ENCODE measurements at regions not wholly inside any gene's neighbourhood (a gene's known extent, or its start where the extent isn't known, plus 50 kb on each side); places are given as distances from the start of the nearest gene placed in this dataset.

GRCh38 chr5:143946837-143947236 is 134.9 kb downstream of the HMHB1 start:
- Histone ChIP-seq H3K27ac (ENCODE audit: low read length) (no peak overlapping the region), H3K9me3 (ENCODE audit: control insufficient read depth in 2 of 2, low read length in 2 of 2) (no peaks in the 10 kb centered on the region), H3K4me1 (ENCODE audit: control insufficient read depth, insufficient read depth, low read length) (no peaks in the 10 kb centered on the region), H3K27me3 (ENCODE audit: control insufficient read depth in 1 of 2, insufficient read depth in 2 of 2, low read length in 2 of 2) (no peaks in the 10 kb centered on the region), H3K4me3 (ENCODE audit: low read length in 2 of 2) (no peak overlapping the region), H3K36me3 (ENCODE audit: control insufficient read depth in 2 of 2, insufficient read depth in 2 of 2, low read length in 2 of 2) (no peaks in the 10 kb centered on the region), H3K9ac (ENCODE audit: low read length in 2 of 2) (no peak overlapping the region)

- Histone ChIP-seq H3K36me3 (ENCODE audit: control insufficient read depth in 2 of 2, insufficient read depth in 2 of 2, low read length in 2 of 2) (no peaks in the 10 kb centered on the region), H3K27me3 (ENCODE audit: control insufficient read depth in 1 of 2, insufficient read depth in 2 of 2, low read length in 2 of 2) (no peaks in the 10 kb centered on the region), H3K9ac (ENCODE audit: low read length in 2 of 2) (no peak overlapping the region), H3K4me1 (ENCODE audit: control insufficient read depth, insufficient read depth, low read length) (no peaks in the 10 kb centered on the region), H3K9me3 (ENCODE audit: control insufficient read depth in 2 of 2, low read length in 2 of 2) (no peaks in the 10 kb centered on the region), H3K4me3 (ENCODE audit: low read length in 2 of 2) (no peak overlapping the region), H3K27ac (ENCODE audit: low read length) (no peak overlapping the region)
Observed at GRCh38 chr5:143947313-143947712, 135.4 kb downstream of the HMHB1 start.

GRCh38 chr5:143952809-143953208 is 140.8 kb downstream of the HMHB1 start:
- no peak overlapping the region for H3K4me3 ChIP-seq (ENCODE audit: low read length in 2 of 2)
- H3K36me3 ChIP-seq (ENCODE audit: control insufficient read depth in 2 of 2, insufficient read depth in 2 of 2, low read length in 2 of 2): no peaks in the 10 kb centered on the region
- no peak overlapping the region for H3K9ac ChIP-seq (ENCODE audit: low read length in 2 of 2)
- no peaks in the 10 kb centered on the region for H3K27me3 ChIP-seq (ENCODE audit: control insufficient read depth in 1 of 2, insufficient read depth in 2 of 2, low read length in 2 of 2)
- H3K4me1 ChIP-seq (ENCODE audit: control insufficient read depth, insufficient read depth, low read length): no peaks in the 10 kb centered on the region
- no peak overlapping the region for H3K27ac ChIP-seq (ENCODE audit: low read length)
- H3K9me3 ChIP-seq (ENCODE audit: control insufficient read depth in 2 of 2, low read length in 2 of 2): no peaks in the 10 kb centered on the region

GRCh38 chr5:143953851-143954250 is 141.9 kb downstream of the HMHB1 start:
- Histone ChIP-seq H3K4me1 (ENCODE audit: control insufficient read depth, insufficient read depth, low read length) (no peaks in the 10 kb centered on the region), H3K9me3 (ENCODE audit: control insufficient read depth in 2 of 2, low read length in 2 of 2) (no peaks in the 10 kb centered on the region), H3K9ac (ENCODE audit: low read length in 2 of 2) (no peak overlapping the region), H3K27ac (ENCODE audit: low read length) (no peak overlapping the region), H3K4me3 (ENCODE audit: low read length in 2 of 2) (no peak overlapping the region), H3K27me3 (ENCODE audit: control insufficient read depth in 1 of 2, insufficient read depth in 2 of 2, low read length in 2 of 2) (no peaks in the 10 kb centered on the region), H3K36me3 (ENCODE audit: control insufficient read depth in 2 of 2, insufficient read depth in 2 of 2, low read length in 2 of 2) (no peaks in the 10 kb centered on the region)

GRCh38 chr5:143955141-143955540 is 143.2 kb downstream of the HMHB1 start:
- no peaks in the 10 kb centered on the region for H3K4me1 ChIP-seq (ENCODE audit: control insufficient read depth, insufficient read depth, low read length)
- no peaks in the 10 kb centered on the region for H3K9me3 ChIP-seq (ENCODE audit: control insufficient read depth in 2 of 2, low read length in 2 of 2)
- H3K27me3 ChIP-seq (ENCODE audit: control insufficient read depth in 1 of 2, insufficient read depth in 2 of 2, low read length in 2 of 2): no peaks in the 10 kb centered on the region
- no peak overlapping the region for H3K9ac ChIP-seq (ENCODE audit: low read length in 2 of 2)
- no peak overlapping the region for H3K4me3 ChIP-seq (ENCODE audit: low read length in 2 of 2)
- H3K27ac ChIP-seq (ENCODE audit: low read length): no peak overlapping the region
- H3K36me3 ChIP-seq (ENCODE audit: control insufficient read depth in 2 of 2, insufficient read depth in 2 of 2, low read length in 2 of 2): no peaks in the 10 kb centered on the region

GRCh38 chr5:143957455-143957854 is 145.5 kb downstream of the HMHB1 start:
- H3K36me3 ChIP-seq (ENCODE audit: control insufficient read depth in 2 of 2, insufficient read depth in 2 of 2, low read length in 2 of 2): no peaks in the 10 kb centered on the region
- H3K27ac ChIP-seq (ENCODE audit: low read length): no peak overlapping the region
- H3K4me3 ChIP-seq (ENCODE audit: low read length in 2 of 2): no peak overlapping the region
- no peaks in the 10 kb centered on the region for H3K4me1 ChIP-seq (ENCODE audit: control insufficient read depth, insufficient read depth, low read length)
- no peaks in the 10 kb centered on the region for H3K27me3 ChIP-seq (ENCODE audit: control insufficient read depth in 1 of 2, insufficient read depth in 2 of 2, low read length in 2 of 2)
- H3K9ac ChIP-seq (ENCODE audit: low read length in 2 of 2): no peak overlapping the region
- H3K9me3 ChIP-seq (ENCODE audit: control insufficient read depth in 2 of 2, low read length in 2 of 2): no peaks in the 10 kb centered on the region

GRCh38 chr5:143962201-143962600 is 150.2 kb downstream of the HMHB1 start:
- Histone ChIP-seq H3K9me3 (ENCODE audit: control insufficient read depth in 2 of 2, low read length in 2 of 2) (no peaks in the 10 kb centered on the region), H3K27me3 (ENCODE audit: control insufficient read depth in 1 of 2, insufficient read depth in 2 of 2, low read length in 2 of 2) (no peaks in the 10 kb centered on the region), H3K36me3 (ENCODE audit: control insufficient read depth in 2 of 2, insufficient read depth in 2 of 2, low read length in 2 of 2) (no peaks in the 10 kb centered on the region), H3K27ac (ENCODE audit: low read length) (no peak overlapping the region), H3K4me1 (ENCODE audit: control insufficient read depth, insufficient read depth, low read length) (no peaks in the 10 kb centered on the region), H3K4me3 (ENCODE audit: low read length in 2 of 2) (no peak overlapping the region), H3K9ac (ENCODE audit: low read length in 2 of 2) (no peak overlapping the region)

- H3K9me3 ChIP-seq (ENCODE audit: control insufficient read depth in 2 of 2, low read length in 2 of 2): no peaks in the 10 kb centered on the region
- no peaks in the 10 kb centered on the region for H3K36me3 ChIP-seq (ENCODE audit: control insufficient read depth in 2 of 2, insufficient read depth in 2 of 2, low read length in 2 of 2)
- no peak overlapping the region for H3K9ac ChIP-seq (ENCODE audit: low read length in 2 of 2)
- H3K4me3 ChIP-seq (ENCODE audit: low read length in 2 of 2): no peak overlapping the region
- no peaks in the 10 kb centered on the region for H3K27me3 ChIP-seq (ENCODE audit: control insufficient read depth in 1 of 2, insufficient read depth in 2 of 2, low read length in 2 of 2)
- no peaks in the 10 kb centered on the region for H3K4me1 ChIP-seq (ENCODE audit: control insufficient read depth, insufficient read depth, low read length)
- H3K27ac ChIP-seq (ENCODE audit: low read length): no peak overlapping the region
Observed at GRCh38 chr5:143964919-143965318, 153.0 kb downstream of the HMHB1 start.

- H3K9ac ChIP-seq (ENCODE audit: low read length in 2 of 2): no peak overlapping the region
- H3K27me3 ChIP-seq (ENCODE audit: control insufficient read depth in 1 of 2, insufficient read depth in 2 of 2, low read length in 2 of 2): no peaks in the 10 kb centered on the region
- H3K4me1 ChIP-seq (ENCODE audit: control insufficient read depth, insufficient read depth, low read length): no peaks in the 10 kb centered on the region
- H3K36me3 ChIP-seq (ENCODE audit: control insufficient read depth in 2 of 2, insufficient read depth in 2 of 2, low read length in 2 of 2): no peaks in the 10 kb centered on the region
- H3K9me3 ChIP-seq (ENCODE audit: control insufficient read depth in 2 of 2, low read length in 2 of 2): no peaks in the 10 kb centered on the region
- H3K27ac ChIP-seq (ENCODE audit: low read length): no peak overlapping the region
- H3K4me3 ChIP-seq (ENCODE audit: low read length in 2 of 2): no peak overlapping the region
Observed at GRCh38 chr5:143966280-143966679, 154.3 kb downstream of the HMHB1 start.

GRCh38 chr5:143968071-143968878 is 156.3 kb downstream of the HMHB1 start:
- no peaks in the 10 kb centered on the region for H3K27me3 ChIP-seq (ENCODE audit: control insufficient read depth in 1 of 2, insufficient read depth in 2 of 2, low read length in 2 of 2)
- H3K4me3 ChIP-seq (ENCODE audit: low read length in 2 of 2): no peak overlapping the region
- no peaks in the 10 kb centered on the region for H3K36me3 ChIP-seq (ENCODE audit: control insufficient read depth in 2 of 2, insufficient read depth in 2 of 2, low read length in 2 of 2)
- no peak overlapping the region for H3K27ac ChIP-seq (ENCODE audit: low read length)
- no peaks in the 10 kb centered on the region for H3K4me1 ChIP-seq (ENCODE audit: control insufficient read depth, insufficient read depth, low read length)
- no peak overlapping the region for H3K9ac ChIP-seq (ENCODE audit: low read length in 2 of 2)
- H3K9me3 ChIP-seq (ENCODE audit: control insufficient read depth in 2 of 2, low read length in 2 of 2): no peaks in the 10 kb centered on the region

GRCh38 chr5:143970159-143970558 is 158.2 kb downstream of the HMHB1 start:
- no peak overlapping the region for H3K9ac ChIP-seq (ENCODE audit: low read length in 2 of 2)
- H3K27ac ChIP-seq (ENCODE audit: low read length): no peak overlapping the region
- no peaks in the 10 kb centered on the region for H3K27me3 ChIP-seq (ENCODE audit: control insufficient read depth in 1 of 2, insufficient read depth in 2 of 2, low read length in 2 of 2)
- H3K9me3 ChIP-seq (ENCODE audit: control insufficient read depth in 2 of 2, low read length in 2 of 2): no peaks in the 10 kb centered on the region
- no peak overlapping the region for H3K4me3 ChIP-seq (ENCODE audit: low read length in 2 of 2)
- no peaks in the 10 kb centered on the region for H3K4me1 ChIP-seq (ENCODE audit: control insufficient read depth, insufficient read depth, low read length)
- no peaks in the 10 kb centered on the region for H3K36me3 ChIP-seq (ENCODE audit: control insufficient read depth in 2 of 2, insufficient read depth in 2 of 2, low read length in 2 of 2)
